GM13977 (cell line): ENCODE measurements at regions not wholly inside any gene's neighbourhood (a gene's known extent, or its start where the extent isn't known, plus 50 kb on each side); places are given as distances from the start of the nearest gene placed in this dataset.

ENCODE experiments used
- DNase-seq: peaks from one replicate; pipeline ENCODE4 v3.0.0; 2012; ENCODE audit warnings: low spot score
- CTCF ChIP-seq: IDR thresholded peaks from 2 replicates; pipeline ENCODE4 v1.5.1; 2012; ENCODE audit warnings: mild to moderate bottlenecking, control low read depth; ENCODE audit not compliant: insufficient read depth; ENCODE audit errors: extremely low read depth, missing control alignments
- in situ Hi-C: fragments of 300-500 bp; cut with MboI; formaldehyde crosslinking; loops from one replicate; pipeline ENCODE4 v1.12.0; 2022; ENCODE audit warnings: low sequenced_read_pairs, low pct_unique_long_range_greater_than_20kb, mixed read lengths, inconsistent platforms; ENCODE audit not compliant: unreplicated experiment

GRCh38 chr9:79041266-79041665, 530.5 kb upstream of the TLE4 start:
- in situ Hi-C loops: no loop called here
- TF ChIP-seq CTCF: no peak
- DNase-seq: no peak

GRCh38 chr9:79043916-79044315, 527.8 kb upstream of the TLE4 start:
- no peak for DNase-seq
- no peak for TF ChIP-seq CTCF
- in situ Hi-C loops: no loop called here

GRCh38 chr9:79046401-79046800, 525.4 kb upstream of the TLE4 start:
- in situ Hi-C loops: no loop called here
- no peak for TF ChIP-seq CTCF
- no peak for DNase-seq

- in situ Hi-C loops: no loop called here
- no peak for DNase-seq
- TF ChIP-seq CTCF: no peak
Measured at GRCh38 chr9:79049371-79049770, 522.4 kb upstream of the TLE4 start.

GRCh38 chr9:79053598-79053997, 518.2 kb upstream of the TLE4 start:
- no peak for TF ChIP-seq CTCF
- in situ Hi-C loops: no loop called here
- no peak for DNase-seq

- in situ Hi-C loops: no loop called here
- TF ChIP-seq CTCF: no peak
- DNase-seq: no peak
Measured at GRCh38 chr9:79054500-79054899, 517.3 kb upstream of the TLE4 start.

GRCh38 chr9:79056041-79056440, 515.7 kb upstream of the TLE4 start:
- in situ Hi-C loops: no loop called here
- no peak for DNase-seq
- no peak for TF ChIP-seq CTCF
